ENCODE measurements at regions not wholly inside any gene's neighbourhood (a gene's known extent, or its start where the extent isn't known, plus 50 kb on each side); places are given as distances from the start of the nearest gene placed in this dataset.

- H3K4me1 ChIP-seq (ENCODE audit: insufficient read depth): no peaks in the 10 kb centered on the region
- no peaks in the 10 kb centered on the region for H3K36me3 ChIP-seq (replicated peaks; ENCODE audit: insufficient read depth, low read depth)
- H3K4me2 ChIP-seq: no peak overlapping the region
- H3K9me2 ChIP-seq (replicated peaks; ENCODE audit: insufficient read depth): no peaks in the 10 kb centered on the region
- H3K27me3 ChIP-seq: no peaks in the 10 kb centered on the region
- DNase-seq (ENCODE audit: low spot score): no peak
- H3K4me3 ChIP-seq: no peak overlapping the region
- TF ChIP-seq EZH2phosphoT487 (IDR thresholded peaks at IDR 0.05; ENCODE audit: low read depth, severe bottlenecking, unreplicated experiment) (no peak), EZH2 (IDR thresholded peaks at IDR 0.05; ENCODE audit: borderline replicate concordance) (no peak), CTCF (IDR thresholded peaks at IDR 0.05; ENCODE audit: poor library complexity) (no peak)
- H3K79me2 ChIP-seq: no peaks in the 10 kb centered on the region
- peaks cover 3% of the 10 kb centered on the region for H3K9me3 ChIP-seq (ENCODE audit: low read depth)
- no peak overlapping the region for H3K27ac ChIP-seq
- no peak overlapping the region for H2AFZ ChIP-seq
- 74% methylated on average over 13 of the region's 13 CpGs for WGBS (ENCODE audit: low lambda C conversion rate, missing lambda C conversion rate)
- H4K20me1 ChIP-seq (ENCODE audit: insufficient read depth, poor library complexity, severe bottlenecking): no peaks in the 10 kb centered on the region
Measured at GRCh38 chr14:104443391-104444158, 136.0 kb upstream of the C14orf180 start.

- TF ChIP-seq EZH2 (IDR thresholded peaks at IDR 0.05; ENCODE audit: borderline replicate concordance): no peak
- no peak for TF ChIP-seq EZH2phosphoT487 (IDR thresholded peaks at IDR 0.05; ENCODE audit: low read depth, severe bottlenecking, unreplicated experiment)
- no peak for TF ChIP-seq CTCF (IDR thresholded peaks at IDR 0.05; ENCODE audit: poor library complexity)
- no peak for DNase-seq (ENCODE audit: low spot score)
- no peaks in the 10 kb centered on the region for H3K36me3 ChIP-seq (replicated peaks; ENCODE audit: insufficient read depth, low read depth)
- H3K9me2 ChIP-seq (replicated peaks; ENCODE audit: insufficient read depth): no peaks in the 10 kb centered on the region
- no peak overlapping the region for H3K4me3 ChIP-seq
- no peaks in the 10 kb centered on the region for H3K79me2 ChIP-seq
- H3K27me3 ChIP-seq: no peaks in the 10 kb centered on the region
- no peaks in the 10 kb centered on the region for H3K4me1 ChIP-seq (ENCODE audit: insufficient read depth)
- H2AFZ ChIP-seq: no peak overlapping the region
- no peaks in the 10 kb centered on the region for H4K20me1 ChIP-seq (ENCODE audit: insufficient read depth, poor library complexity, severe bottlenecking)
- WGBS (ENCODE audit: low lambda C conversion rate, missing lambda C conversion rate): 91% methylated on average over 10 of the region's 10 CpGs
- H3K9me3 ChIP-seq (ENCODE audit: low read depth): peaks cover 6% of the 10 kb centered on the region
- no peak overlapping the region for H3K4me2 ChIP-seq
- no peak overlapping the region for H3K27ac ChIP-seq
Measured at GRCh38 chr14:104444159-104445030, 135.2 kb upstream of the C14orf180 start.

- Histone ChIP-seq H3K4me1 (ENCODE audit: insufficient read depth) (no peaks in the 10 kb centered on the region), H3K36me3 (replicated peaks; ENCODE audit: insufficient read depth, low read depth) (no peaks in the 10 kb centered on the region), H4K20me1 (ENCODE audit: insufficient read depth, poor library complexity, severe bottlenecking) (no peaks in the 10 kb centered on the region), H3K4me2 (no peak overlapping the region), H2AFZ (no peak overlapping the region), H3K27me3 (no peaks in the 10 kb centered on the region), H3K9me3 (ENCODE audit: low read depth) (peaks cover 6% of the 10 kb centered on the region), H3K79me2 (no peaks in the 10 kb centered on the region), H3K9me2 (replicated peaks; ENCODE audit: insufficient read depth) (no peaks in the 10 kb centered on the region), H3K27ac (no peak overlapping the region), H3K4me3 (no peak overlapping the region)
- DNase-seq (ENCODE audit: low spot score): no peak
- WGBS (ENCODE audit: low lambda C conversion rate, missing lambda C conversion rate): 94% methylated on average over 2 of the region's 2 CpGs
- no peak for TF ChIP-seq EZH2phosphoT487 (IDR thresholded peaks at IDR 0.05; ENCODE audit: low read depth, severe bottlenecking, unreplicated experiment)
- no peak for TF ChIP-seq CTCF (IDR thresholded peaks at IDR 0.05; ENCODE audit: poor library complexity)
Measured at GRCh38 chr14:104445086-104445485, 134.5 kb upstream of the C14orf180 start.
